ENCODE measurements at regions not wholly inside any gene's neighbourhood (a gene's known extent, or its start where the extent isn't known, plus 50 kb on each side); places are given as distances from the start of the nearest gene placed in this dataset.

- no peak for TF ChIP-seq CTCF (IDR thresholded peaks at IDR 0.05)
- TF ChIP-seq POLR2A (IDR thresholded peaks at IDR 0.05), result no peak
Observed at GRCh38 chr16:6193718-6194117, 1096.1 kb upstream of the EEF2KMT start.

All from heart left ventricle (tissue), 13 donors.